OCI-LY3 (cell line): ENCODE measurements at regions not wholly inside any gene's neighbourhood (a gene's known extent, or its start where the extent isn't known, plus 50 kb on each side); places are given as distances from the start of the nearest gene placed in this dataset.
"Not testable (repeated sequence)": the region's sequence is repeated elsewhere in the genome, so short reads cannot be mapped to it uniquely, and the experiment has no call there.

ENCODE experiments used
- H2AFZ ChIP-seq: fragments of 200-600, 300-600 bp; shearing (Covaris generic); 2 replicates; pipeline ENCODE4 v1.6.0; 2014; ENCODE audit warnings: antibody characterized with exemption, low read depth, low read length
- H3K27ac ChIP-seq: fragments of 200-600, 300-600 bp; sonication (generic); 2 replicates; pipeline ENCODE4 v1.5.1; 2014; ENCODE audit warnings: mild to moderate bottlenecking, low read length, moderate library complexity, mixed read lengths
- H3K27me3 ChIP-seq: fragments of 200-600, 300-600 bp; sonication (generic); 2 replicates; pipeline ENCODE4 v1.6.1; 2014; ENCODE audit warnings: low read depth, low read length, mixed read lengths
- H3K36me3 ChIP-seq: fragments of 200-600, 300-600 bp; sonication (generic); replicated peaks from 2 replicates; pipeline ENCODE3; 2014; ENCODE audit warnings: low read depth, low read length, mixed read lengths
- H3K4me1 ChIP-seq: fragments of 300-600, 200-600 bp; sonication (generic); 2 replicates; pipeline ENCODE4 v1.6.1; 2014; ENCODE audit warnings: low read length, mixed read lengths
- H3K4me2 ChIP-seq: fragments of 200-600, 300-600 bp; sonication (generic); 2 replicates; pipeline ENCODE4 v1.6.1; 2014; ENCODE audit warnings: low read length, mixed read lengths
- H3K4me3 ChIP-seq: fragments of 300-600, 200-600 bp; sonication (generic); 2 replicates; pipeline ENCODE4 v1.5.1; 2014; ENCODE audit warnings: antibody characterized with exemption, mild to moderate bottlenecking, low read length, moderate library complexity
- H3K79me2 ChIP-seq: fragments of 300-600, 200-600 bp; shearing (Covaris generic); 2 replicates; pipeline ENCODE4 v1.6.1; 2014; ENCODE audit warnings: mild to moderate bottlenecking, low read length, mixed read lengths
- H3K9ac ChIP-seq: fragments of 300-600, 200-600 bp; shearing (Covaris generic); 2 replicates; pipeline ENCODE4 v1.6.0; 2014; ENCODE audit warnings: mild to moderate bottlenecking, low read length, moderate library complexity
- H3K9me3 ChIP-seq: fragments of 200-600, 300-600 bp; shearing (Covaris generic); 2 replicates; pipeline ENCODE4 v1.6.1; 2014; ENCODE audit warnings: low read length, mixed read lengths; ENCODE audit not compliant: insufficient read depth
- H4K20me1 ChIP-seq: fragments of 200-600, 300-600 bp; sonication (generic); 2 replicates; pipeline ENCODE4 v1.6.1; 2016; ENCODE audit warnings: low read length, mixed read lengths; ENCODE audit not compliant: insufficient read depth
- EZH2phosphoT487 ChIP-seq: fragments of 200-600 bp; shearing (Covaris generic); IDR thresholded peaks from 2 replicates; pipeline ENCODE4 v1.6.1; 2018; ENCODE audit warnings: antibody characterized with exemption, mixed run types, low read depth
- TF ChIP-seq, protein P1 (sequence below): fragments of 200-600, 300-600 bp; sonication (generic); IDR thresholded peaks from 2 replicates; pipeline ENCODE4 v1.5.1; 2014; ENCODE audit warnings: antibody characterized with exemption, low read length, low read depth

GRCh38 chr1:194755241-194755994 lies 1569.0 kb upstream of the B3GALT2 start:
- Histone ChIP-seq H3K9ac (no peak overlapping the region), H3K4me3 (no peak overlapping the region), H3K79me2 (no peaks in the 10 kb centered on the region), H3K4me2 (no peak overlapping the region), H3K27ac (no peak overlapping the region), H3K4me1 (no peaks in the 10 kb centered on the region), H3K9me3 (no peaks in the 10 kb centered on the region), H3K27me3 (no peaks in the 10 kb centered on the region), H3K36me3 (no peaks in the 10 kb centered on the region), H4K20me1 (no peaks in the 10 kb centered on the region), H2AFZ (no peak overlapping the region)
- no peak for TF ChIP-seq EZH2phosphoT487
- TF ChIP-seq, protein P1, sequence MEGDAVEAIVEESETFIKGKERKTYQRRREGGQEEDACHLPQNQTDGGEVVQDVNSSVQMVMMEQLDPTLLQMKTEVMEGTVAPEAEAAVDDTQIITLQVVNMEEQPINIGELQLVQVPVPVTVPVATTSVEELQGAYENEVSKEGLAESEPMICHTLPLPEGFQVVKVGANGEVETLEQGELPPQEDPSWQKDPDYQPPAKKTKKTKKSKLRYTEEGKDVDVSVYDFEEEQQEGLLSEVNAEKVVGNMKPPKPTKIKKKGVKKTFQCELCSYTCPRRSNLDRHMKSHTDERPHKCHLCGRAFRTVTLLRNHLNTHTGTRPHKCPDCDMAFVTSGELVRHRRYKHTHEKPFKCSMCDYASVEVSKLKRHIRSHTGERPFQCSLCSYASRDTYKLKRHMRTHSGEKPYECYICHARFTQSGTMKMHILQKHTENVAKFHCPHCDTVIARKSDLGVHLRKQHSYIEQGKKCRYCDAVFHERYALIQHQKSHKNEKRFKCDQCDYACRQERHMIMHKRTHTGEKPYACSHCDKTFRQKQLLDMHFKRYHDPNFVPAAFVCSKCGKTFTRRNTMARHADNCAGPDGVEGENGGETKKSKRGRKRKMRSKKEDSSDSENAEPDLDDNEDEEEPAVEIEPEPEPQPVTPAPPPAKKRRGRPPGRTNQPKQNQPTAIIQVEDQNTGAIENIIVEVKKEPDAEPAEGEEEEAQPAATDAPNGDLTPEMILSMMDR = no peak

- not testable (repeated sequence) for H4K20me1 ChIP-seq, H3K9me3 ChIP-seq, H3K4me1 ChIP-seq, H3K9ac ChIP-seq, H3K4me3 ChIP-seq, H3K36me3 ChIP-seq, H2AFZ ChIP-seq, H3K4me2 ChIP-seq, H3K27me3 ChIP-seq, H3K79me2 ChIP-seq, H3K27ac ChIP-seq
These were observed 1552.4 kb upstream of the B3GALT2 start for GRCh38 chr1:194738843-194739242.

DNA sequence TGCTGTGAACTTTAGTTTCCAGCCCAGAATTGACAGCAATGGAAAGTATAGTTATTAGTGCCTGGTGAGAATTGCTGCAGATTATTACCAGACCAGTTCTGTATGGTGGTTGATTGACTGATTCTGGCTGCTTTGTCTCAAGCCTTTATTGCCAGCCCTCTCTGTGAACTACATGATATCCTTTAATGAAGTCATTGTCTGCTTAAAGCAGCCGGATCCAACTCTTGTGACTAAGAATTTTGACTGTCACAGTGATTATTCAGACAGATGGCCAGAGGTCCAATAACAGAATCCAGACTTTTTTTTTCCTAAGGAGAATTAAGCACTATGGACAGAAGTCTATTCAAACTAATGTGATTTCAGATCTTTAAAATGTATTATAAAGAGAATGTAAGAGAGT lies 1548.6 kb upstream of the B3GALT2 start:
- Histone ChIP-seq H3K4me1 (no peaks in the 10 kb centered on the region), H3K9me3 (no peaks in the 10 kb centered on the region)
- no peak for TF ChIP-seq EZH2phosphoT487
- TF ChIP-seq, protein P1 = no peak

DNA sequence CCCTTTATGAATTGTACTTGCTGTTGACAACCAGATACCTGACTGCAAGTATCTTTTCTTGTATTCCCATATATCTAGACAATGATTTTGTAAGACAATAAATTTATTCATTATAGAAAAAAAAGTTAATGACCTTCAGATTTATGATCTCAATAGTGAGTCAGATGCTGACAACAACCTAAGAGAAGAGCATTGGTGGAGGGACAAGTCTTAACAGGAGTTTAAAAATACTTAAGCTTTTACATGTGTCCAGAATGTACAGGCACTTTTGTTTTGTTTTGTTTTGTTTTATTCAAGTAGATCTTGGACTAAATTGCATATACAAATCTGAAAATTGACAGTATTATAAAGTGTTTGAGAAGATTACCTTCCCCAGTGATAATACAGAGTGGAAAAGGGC lies 1544.6 kb upstream of the B3GALT2 start:
- Histone ChIP-seq H3K4me1 (no peaks in the 10 kb centered on the region), H3K79me2 (no peaks in the 10 kb centered on the region), H2AFZ (no peak overlapping the region), H3K27me3 (no peaks in the 10 kb centered on the region), H3K27ac (no peak overlapping the region), H3K36me3 (no peaks in the 10 kb centered on the region), H3K4me2 (no peak overlapping the region), H4K20me1 (no peaks in the 10 kb centered on the region), H3K9ac (no peak overlapping the region), H3K9me3 (no peaks in the 10 kb centered on the region), H3K4me3 (no peak overlapping the region)
- TF ChIP-seq EZH2phosphoT487 = no peak
- TF ChIP-seq, protein P1 = no peak

More for the DNA sequence above, 1548.6 kb upstream of the B3GALT2 start:
- Histone ChIP-seq H3K27me3 (no peaks in the 10 kb centered on the region), H2AFZ (no peak overlapping the region), H3K79me2 (no peaks in the 10 kb centered on the region), H3K4me2 (no peak overlapping the region), H3K27ac (no peak overlapping the region), H4K20me1 (no peaks in the 10 kb centered on the region), H3K36me3 (no peaks in the 10 kb centered on the region), H3K4me3 (no peak overlapping the region), H3K9ac (no peak overlapping the region)
